HG03460 (cell line): ENCODE measurements at regions not wholly inside any gene's neighbourhood (a gene's known extent, or its start where the extent isn't known, plus 50 kb on each side); places are given as distances from the start of the nearest gene placed in this dataset.

Experiments used
- ATAC-seq: cut with Tn5 transposase; IDR thresholded peaks from one replicate; pipeline ENCODE4 v1.9.1; 2021; ENCODE audit not compliant: unreplicated experiment

DNA sequence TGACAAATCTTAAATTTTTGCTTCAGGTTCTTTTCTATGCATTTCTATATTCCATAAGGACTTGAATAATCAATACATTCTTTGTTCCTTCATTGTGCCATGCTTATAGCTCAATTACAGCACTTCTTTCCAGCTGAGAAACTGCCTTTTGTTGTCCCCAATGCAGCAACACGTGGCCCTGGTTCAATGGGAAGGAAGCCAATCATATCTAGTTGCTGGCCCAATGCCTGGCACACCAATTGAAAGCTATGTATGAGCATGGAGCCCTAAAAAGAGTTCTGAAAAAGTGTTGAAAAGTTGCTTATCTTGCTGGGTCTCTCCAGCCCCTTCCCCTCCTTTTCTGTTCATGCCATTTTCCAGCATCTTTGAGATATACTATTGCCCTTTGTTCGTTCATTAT lies 448.0 kb upstream of the FAT3 start:
- no peak for ATAC-seq

- ATAC-seq, result no peak
Observed at GRCh38 chr11:91773090-91773489, 451.5 kb upstream of the FAT3 start.

DNA sequence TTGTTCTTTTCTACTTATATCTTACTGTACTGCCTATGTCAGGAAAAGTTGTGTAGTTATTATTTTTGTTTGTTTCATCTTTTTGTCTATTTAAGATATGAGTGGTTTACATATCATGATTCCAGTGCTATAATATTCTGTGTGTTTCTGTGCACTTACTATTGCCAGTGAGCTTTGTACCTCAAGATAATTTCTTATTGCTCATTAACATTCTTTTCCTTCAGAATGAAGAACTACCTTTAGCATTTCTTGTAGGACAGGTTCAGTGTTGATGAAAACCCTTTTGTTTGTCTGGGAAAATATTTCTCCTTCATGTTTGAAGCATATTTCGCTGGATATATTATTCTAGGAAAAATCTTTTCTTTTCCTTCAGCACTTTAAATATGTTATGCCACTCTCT lies 452.7 kb upstream of the FAT3 start:
- no peak for ATAC-seq

- ATAC-seq, result no peak
Observed at GRCh38 chr11:91768783-91769182, 455.8 kb upstream of the FAT3 start.

- ATAC-seq, result no peak
Observed at GRCh38 chr11:91763331-91763730, 461.3 kb upstream of the FAT3 start.

DNA sequence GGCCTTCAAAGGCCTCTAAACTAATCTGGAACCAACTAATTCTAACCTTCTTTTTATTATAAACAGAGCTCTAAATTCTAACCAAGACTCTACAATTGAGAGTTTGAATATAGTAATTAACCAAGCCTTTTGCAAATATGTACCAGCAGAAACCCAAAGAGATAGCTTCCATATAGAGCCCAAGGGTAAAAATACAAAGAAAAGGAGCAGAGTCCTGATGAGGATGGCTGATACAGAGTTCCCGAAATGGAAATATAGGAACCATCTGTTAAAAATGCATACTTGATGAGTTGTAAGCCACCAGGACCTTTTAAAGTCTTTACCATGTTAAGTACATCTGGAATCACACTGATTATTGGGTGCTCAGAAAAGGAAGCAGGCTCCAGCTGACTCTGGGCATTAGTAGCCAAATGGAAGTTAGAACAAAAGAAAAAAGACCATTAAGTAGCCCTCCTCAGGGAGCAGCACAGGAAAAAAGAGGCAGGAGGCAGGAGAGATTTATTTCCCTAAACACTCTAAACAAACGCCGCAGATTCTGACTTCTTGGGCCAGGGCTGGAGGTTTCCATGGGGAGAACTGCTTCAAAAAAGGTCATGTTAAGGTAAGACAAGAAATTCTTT lies 463.1 kb upstream of the FAT3 start:
- ATAC-seq, result no peak

- no peak for ATAC-seq
Observed at GRCh38 chr11:91756829-91757480, 467.7 kb upstream of the FAT3 start.

DNA sequence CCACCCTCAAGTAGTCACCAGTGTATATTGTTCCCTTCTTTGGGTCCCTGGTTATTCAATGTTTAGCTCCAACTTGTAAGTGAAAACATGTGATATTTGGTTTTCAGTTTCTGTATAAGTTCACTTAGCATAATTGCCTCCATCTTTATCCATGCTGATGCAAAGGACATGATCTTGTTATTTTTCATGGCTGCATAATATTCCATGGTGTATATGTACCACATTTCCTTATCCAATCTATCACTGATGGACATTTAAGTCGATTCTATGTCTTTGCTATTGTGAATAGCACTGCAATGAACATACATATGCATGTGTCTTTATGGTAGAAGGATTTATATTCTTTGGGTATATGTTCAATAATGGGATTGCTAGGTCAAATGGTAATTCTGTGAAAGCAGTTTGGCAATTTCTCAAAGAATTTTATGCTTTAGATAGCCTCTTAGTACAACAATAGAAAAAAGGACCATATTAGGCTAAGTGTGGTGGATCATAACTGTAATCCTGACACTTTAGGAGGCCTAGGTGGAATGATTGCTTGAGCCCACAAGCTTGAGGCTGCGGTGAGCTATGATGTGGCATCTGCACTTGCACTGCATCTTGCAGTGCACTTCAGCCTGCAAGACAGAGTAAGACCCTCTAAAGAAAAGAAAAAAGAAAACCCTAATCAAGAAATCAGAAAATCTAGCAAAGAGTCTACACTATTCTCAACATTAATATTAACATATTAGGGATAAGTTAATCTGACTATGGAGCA lies 468.5 kb upstream of the FAT3 start:
- no peak for ATAC-seq

DNA sequence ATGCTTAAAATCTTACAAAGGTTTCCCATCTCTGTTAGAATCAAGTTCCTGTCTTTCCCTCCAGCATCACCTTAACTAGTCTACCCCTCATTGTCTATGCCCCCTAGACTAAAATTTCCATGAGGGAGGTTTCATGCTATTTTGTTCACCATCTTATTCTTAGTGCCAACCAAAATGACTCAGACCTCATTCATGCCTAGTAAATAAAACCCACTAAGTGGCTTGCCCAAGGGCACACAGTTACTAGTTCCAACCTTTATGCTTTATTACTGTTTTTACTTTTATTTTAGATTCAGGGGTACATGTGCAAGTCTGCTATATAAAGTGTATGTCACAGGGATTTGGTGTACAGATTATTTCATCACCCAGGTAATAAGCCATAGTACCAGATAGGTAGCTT lies 469.1 kb upstream of the FAT3 start:
- ATAC-seq, result no peak

GRCh38 chr11:91749251-91749650 lies 475.4 kb upstream of the FAT3 start:
- no peak for ATAC-seq

- no peak for ATAC-seq
Observed at GRCh38 chr11:91742155-91742554, 482.5 kb upstream of the FAT3 start.

DNA sequence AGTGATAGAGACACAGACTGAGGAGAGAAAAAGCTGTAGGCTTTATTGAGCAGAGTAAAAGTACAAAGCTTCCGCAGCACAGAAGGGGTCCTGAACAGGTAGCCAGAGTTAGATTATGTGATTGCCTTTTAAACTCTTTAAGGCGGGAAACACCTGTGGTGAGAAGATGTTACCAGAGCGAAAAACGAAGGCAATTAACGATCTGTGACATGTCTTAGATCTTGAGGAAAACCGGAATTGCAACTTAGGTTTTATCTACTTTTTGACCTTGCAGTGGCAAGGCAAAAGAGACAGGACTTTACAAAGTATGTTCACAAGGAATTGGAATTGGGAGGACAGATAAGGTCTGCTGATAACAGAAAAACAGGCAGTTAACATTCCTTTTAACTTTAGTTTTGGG lies 493.6 kb upstream of the FAT3 start:
- ATAC-seq, result no peak

- ATAC-seq, result no peak
Observed at GRCh38 chr11:91730620-91731019, 494.0 kb upstream of the FAT3 start.

GRCh38 chr11:91730057-91730456 lies 494.6 kb upstream of the FAT3 start:
- ATAC-seq, result no peak

GRCh38 chr11:91717169-91717568 lies 507.4 kb upstream of the FAT3 start:
- no peak for ATAC-seq

- ATAC-seq, result no peak
Observed at GRCh38 chr11:91707652-91708482, 516.8 kb upstream of the FAT3 start.

- no peak for ATAC-seq
Observed at GRCh38 chr11:91703042-91703441, 521.6 kb upstream of the FAT3 start.

DNA sequence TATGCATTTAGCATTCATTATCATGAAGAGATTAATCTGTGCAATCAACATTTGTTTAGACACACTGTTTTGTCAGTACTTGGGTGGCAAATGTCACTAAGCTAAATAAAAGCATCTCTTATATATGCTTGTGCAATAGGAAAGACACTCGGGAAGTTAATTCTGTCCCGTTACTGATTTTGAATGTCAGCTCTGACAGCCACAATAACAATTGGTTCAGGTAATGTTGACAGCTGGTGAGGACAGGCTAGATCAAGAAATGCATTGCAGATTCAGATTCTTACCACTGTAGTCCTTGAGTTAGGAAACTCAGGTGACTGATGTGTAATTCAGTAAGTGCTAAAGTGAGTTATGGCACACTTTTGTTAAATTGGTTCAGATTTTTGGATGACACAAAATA lies 523.8 kb upstream of the FAT3 start:
- ATAC-seq, result no peak

- ATAC-seq, result no peak
Observed at GRCh38 chr11:91698845-91699244, 525.8 kb upstream of the FAT3 start.

DNA sequence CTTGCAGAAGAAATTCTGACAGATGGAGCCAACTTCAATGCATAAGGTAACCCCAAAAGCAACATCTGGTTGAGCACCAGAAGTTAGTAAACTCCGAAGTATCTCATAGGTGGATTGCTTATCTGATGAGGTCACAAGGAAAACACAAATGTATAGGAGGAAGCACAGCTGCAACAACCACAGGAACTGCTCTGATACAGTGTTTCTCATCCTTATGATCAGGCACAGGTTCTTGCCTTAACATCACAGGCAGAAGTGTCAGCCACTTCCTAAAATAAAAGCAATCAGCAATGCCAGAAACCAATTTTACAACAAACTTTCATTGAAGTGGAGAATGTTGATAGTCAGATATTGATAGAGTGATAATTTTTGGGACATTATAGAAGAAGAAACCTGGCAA lies 530.3 kb upstream of the FAT3 start:
- ATAC-seq, result no peak

DNA sequence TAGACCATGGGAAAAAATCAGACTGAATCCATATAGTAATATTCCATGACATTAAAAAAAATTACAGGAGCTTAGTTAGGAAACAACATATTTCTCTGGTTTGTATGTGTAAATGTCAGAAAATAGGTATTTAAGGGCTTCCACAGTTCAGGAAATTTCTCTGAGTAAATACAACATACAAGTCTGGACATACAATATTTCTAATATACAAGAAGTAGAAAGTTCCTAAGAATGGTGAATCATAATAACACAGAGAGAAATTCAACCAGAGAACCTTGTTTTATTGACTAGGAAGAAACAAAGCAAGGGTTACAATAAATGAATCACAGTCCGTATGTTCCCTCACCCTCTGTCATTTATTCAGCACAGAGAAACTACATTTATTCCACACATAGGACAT lies 532.7 kb upstream of the FAT3 start:
- no peak for ATAC-seq

- ATAC-seq, result no peak
Observed at GRCh38 chr11:91688672-91689071, 535.9 kb upstream of the FAT3 start.
